GM21526 (cell line): ENCODE measurements at regions not wholly inside any gene's neighbourhood (a gene's known extent, or its start where the extent isn't known, plus 50 kb on each side); places are given as distances from the start of the nearest gene placed in this dataset.
"Not testable (repeated sequence)": the region's sequence is repeated elsewhere in the genome, so short reads cannot be mapped to it uniquely, and the experiment has no call there.

Experiments
- ATAC-seq: cut with Tn5 transposase; IDR thresholded peaks from one replicate; pipeline ENCODE4 v1.9.1; 2021; ENCODE audit warnings: moderate library complexity; ENCODE audit not compliant: unreplicated experiment, low FRiP score

DNA sequence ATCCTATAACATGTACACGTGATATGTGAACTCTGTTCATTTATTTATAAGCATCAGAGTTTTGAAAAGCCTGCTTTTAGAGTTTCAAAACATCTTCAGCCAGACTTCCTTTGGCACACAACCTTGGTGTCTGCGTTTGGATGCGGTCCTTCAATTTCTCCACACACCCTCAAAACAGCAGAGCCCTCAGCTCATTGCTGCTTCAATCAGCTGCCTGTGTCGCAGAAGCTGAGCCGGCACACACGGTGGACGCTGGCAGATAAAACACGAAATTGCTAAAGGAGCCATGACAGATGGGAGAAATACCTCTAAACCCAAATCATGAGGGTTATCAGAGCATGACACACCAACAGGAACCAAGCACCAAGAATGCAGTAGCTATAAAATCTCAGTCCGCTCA, 396.4 kb upstream of the AKR1E2 start:
- no peak for ATAC-seq

DNA sequence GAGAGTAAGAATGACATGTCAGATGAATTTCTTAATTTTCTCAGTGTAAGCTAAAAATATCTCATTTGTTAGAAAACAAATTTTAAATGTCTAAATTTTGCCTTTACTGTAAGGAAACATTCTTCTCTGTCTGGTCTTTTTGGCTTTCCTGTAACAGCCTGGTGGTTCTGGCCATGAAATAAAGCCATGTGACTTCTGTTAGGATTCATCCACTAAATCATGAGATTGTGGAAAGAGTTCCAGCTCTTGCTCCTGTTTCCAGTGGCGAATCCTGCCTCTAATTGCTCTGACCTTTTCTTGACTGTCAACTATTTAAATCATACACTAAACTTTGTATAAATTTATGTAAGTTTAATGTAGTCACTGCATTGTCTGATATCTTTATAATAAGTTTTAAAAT, 398.5 kb upstream of the AKR1E2 start:
- no peak for ATAC-seq

DNA sequence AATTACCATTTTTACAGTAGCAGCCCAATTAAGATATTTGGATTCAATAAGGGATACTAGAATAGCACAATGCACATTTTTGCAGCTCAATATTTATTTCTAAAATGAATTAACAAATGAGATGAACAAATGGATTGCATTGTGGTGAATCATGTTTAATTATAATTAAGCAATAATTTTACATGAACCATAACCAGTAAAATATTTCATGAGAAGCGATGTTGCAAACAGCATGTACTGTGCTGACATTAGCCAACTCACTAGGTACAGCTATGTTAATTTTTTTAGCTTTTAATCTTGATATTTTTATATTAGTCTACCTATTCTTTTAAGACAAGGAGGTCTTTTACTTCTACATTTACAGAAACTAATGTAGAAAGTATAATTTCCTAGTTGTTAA, 399.1 kb upstream of the AKR1E2 start:
- ATAC-seq, result no peak

DNA sequence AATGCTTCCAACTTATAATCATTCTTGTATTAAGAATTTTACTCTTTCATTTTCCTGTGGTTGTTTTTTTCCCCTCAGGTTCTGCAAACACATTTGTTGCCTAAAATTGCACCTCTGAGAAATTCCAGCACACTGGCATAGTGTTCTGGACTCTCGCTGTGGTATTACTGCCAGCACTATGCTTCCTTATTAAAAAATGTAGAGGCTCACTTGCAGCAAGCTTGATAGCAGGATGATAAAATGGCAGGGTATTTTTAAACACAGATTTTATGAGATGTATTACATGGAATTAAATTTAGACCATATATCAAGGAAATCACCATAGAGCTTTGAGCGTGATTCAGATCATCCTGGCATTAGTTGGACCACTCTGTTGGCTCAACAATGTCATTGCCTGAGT, 416.7 kb upstream of the AKR1E2 start:
- no peak for ATAC-seq

DNA sequence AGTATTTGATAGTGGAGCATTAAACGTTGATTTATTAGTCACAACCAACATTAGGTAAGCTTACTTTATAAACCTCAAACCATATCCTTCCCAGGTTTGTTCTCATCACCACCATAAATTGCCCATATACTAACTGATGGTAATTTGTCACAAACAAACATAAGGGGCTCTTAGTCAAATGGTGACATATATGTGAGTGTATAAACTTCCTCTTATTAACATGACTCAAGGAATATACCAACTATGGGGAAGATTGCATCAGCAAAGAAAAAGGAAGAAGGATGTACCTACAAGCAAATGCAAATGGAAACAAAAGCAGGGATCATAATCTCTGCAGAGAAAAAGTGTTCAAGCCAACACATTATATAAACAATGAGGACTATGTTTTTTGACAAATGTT, 418.2 kb upstream of the AKR1E2 start:
- ATAC-seq, result no peak

DNA sequence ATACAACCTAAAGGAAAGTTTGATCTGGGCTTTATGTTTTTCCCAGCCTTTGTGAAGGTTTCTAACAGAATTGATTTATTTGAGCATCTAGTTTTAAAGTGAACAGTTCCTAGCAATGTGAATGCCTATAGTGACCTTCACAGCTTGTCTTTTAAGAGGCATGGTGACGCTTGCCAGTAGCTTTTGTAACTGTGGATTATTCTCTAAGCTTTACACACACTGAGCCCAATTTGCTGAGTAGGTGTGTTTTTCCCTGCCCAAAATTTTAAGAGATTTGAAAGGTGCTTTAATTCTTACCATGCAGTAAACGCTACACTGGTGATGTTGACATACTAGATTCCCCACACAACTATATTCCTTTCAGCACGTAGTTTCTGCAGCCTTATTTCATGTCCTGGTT, 420.2 kb upstream of the AKR1E2 start:
- no peak for ATAC-seq

DNA sequence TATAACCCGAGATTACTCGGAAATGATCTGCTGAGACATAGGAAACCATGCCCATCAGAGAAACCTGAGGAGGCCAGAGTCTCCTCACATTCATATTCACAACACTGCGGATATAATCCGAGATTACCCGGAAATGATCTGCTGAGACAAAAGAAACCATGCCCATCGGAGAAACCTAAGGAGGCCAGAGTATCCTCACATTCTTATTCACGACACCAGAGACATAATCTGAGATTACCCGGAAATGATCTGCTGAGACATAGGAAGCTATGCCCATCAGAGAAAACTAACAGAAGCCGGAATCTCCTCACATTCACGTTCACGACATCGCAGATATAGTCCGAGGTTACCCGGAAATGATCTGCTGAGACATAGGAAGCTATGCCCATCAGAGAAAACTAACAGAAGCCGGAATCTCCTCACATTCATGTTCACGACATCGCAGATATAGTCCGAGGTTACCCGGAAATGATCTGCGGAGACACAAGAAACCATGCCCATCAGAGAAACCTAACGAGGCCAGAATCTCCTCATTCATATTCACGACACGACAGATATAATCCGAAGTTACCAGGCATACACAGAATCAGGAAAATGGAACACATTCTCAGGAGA, 422.3 kb upstream of the AKR1E2 start:
- ATAC-seq, result no peak

DNA sequence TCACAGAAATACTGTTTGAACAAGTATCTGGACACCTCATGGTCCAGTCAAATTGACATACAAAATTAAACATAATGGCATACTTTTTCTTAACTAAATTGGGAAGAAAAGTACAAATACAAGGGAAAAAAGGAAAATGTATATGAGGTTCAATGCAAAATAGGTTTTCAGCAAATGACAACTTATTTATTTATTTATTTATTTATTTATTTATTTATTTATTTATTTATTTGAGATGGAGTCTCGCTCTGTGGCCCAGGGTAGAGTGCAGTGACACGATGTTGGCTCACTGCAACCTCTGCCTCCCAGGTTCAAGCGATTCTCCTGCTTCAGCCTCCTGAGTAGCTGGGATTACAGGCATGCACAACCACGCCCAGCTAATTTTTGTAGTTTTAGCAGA, 424.9 kb upstream of the AKR1E2 start:
- ATAC-seq, result not testable (repeated sequence)

DNA sequence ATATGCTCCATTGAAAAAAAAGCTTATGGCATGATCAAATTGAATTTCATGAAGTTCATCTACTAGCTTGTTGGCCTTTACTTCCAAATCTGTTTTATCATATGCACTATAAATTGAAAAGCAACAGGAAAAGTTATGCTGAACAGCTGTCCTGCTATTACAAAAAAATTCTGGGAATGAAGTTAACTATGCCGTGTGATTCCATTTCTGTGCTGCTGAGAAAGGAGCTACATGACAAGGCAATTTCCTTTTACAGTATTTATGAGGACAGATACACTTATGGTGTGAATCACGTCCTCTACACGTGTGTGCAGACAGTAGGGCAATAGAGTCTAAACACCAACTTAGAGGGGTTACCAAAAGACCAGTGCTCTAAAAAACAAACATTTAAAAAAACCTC, 426.5 kb upstream of the AKR1E2 start:
- ATAC-seq, result no peak

DNA sequence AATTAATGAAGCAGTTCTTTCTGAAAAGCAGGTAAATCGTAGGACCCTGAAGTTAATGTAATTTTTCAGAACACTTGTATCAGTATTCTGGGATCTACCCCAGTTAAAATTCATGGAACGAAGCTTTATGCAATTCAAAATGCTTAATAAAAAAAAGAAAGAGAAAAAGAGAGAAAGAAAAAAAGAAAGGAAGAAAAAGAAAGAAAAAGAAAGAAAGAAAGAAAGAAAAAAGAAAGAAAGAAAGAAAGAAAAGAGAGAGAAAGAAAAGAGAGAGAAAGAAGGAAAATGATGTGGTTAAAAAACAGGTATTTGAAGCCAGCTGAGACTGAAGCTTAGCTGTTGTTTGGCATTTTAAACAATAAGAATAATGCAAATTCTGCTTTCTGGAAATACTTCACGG, 427.4 kb upstream of the AKR1E2 start:
- ATAC-seq, result no peak

DNA sequence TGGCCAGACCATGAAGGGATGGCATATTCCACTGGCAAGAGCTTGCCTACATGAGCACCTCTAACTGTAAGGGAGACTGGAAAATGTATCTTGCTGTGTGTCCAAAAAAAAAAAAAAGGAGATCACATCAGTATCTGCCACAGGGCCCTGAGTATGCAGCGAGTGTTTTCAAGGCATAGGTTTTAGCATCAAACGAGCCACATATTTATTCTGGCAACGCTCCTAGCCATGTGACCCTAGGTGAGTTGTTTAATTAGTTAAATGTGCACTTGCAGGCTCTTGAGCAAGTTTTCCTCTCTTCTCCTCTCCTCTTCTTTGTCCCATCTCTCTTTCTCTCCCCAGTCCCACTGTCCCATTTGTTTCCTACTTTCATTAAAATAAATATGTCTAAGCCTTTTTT, 428.7 kb upstream of the AKR1E2 start:
- ATAC-seq, result no peak

DNA sequence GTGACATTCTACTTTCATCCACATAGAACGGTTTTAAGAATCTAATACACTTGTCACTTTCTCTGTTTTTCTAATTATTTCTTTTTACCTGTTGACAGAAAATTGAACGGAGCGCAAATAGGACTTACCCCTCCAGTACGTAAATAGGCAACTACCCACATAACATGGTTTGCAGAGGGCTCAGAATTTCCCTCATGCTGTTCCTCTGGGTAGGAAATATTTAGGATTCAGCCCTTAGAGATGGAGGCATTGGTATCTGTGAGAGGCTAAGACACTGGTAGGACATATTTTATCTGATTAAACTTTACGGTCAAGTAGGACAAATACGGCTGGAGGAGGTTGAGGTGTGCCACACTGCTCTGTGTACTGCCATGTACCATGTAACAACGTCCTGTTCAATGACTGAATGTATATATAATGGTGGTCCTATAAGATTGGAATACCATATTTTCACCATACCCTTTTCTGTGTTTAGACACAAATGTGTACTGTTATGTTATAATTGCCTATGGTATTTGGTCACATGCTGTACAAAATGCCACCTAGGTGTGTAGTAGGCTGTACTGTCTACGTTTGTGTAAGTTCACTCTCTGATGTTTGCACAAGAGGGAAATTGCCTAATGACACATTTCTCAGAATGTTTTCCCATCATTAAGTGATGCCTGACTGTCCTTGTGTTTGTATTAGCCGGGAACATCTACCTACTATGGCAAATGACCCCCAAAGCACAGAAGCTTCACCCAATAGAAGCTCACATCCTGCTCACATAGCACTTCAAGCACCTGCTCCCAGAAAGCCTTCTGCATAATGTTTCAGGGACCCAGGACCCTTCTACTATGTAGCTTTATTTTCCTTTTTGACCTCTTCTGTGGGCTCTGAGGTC, 429.4 kb upstream of the AKR1E2 start:
- no peak for ATAC-seq

DNA sequence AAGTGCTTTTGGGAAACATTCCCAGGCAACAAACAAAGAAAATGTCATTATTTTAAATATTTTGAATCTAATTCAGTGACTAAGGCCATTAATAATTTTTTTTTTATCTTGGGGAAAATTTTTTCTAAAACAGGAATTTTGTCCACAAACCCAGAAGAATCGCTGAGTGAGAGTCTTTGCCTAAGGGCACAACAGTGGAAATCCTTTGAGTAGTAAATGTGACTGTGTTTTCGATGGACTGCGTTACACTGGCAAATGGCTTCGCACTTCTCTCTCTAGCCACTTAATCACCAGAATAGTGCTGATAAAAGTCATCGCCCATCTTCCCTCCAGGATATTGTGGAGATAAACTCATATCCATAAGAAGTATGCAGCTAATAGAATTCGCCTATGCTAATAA, 430.3 kb upstream of the AKR1E2 start:
- no peak for ATAC-seq

DNA sequence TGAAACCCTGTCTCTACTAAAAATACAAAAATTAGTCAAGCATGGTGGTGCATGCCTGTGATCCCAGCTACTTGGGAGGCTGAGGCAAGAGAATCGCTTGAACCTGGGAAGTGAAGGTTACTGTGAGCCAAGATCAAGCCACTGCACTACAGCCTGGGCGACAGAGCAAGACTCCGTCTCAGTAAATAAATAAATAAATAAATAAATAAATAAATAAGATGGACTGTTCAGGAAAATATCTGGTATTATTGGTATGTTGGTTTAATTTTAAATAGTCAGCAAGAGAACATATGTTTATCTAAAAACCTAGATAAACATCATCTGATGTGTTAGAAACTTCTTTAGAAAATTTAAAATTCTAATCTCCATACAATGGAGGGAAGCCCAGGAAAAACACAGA, 431.6 kb upstream of the AKR1E2 start:
- not testable (repeated sequence) for ATAC-seq

DNA sequence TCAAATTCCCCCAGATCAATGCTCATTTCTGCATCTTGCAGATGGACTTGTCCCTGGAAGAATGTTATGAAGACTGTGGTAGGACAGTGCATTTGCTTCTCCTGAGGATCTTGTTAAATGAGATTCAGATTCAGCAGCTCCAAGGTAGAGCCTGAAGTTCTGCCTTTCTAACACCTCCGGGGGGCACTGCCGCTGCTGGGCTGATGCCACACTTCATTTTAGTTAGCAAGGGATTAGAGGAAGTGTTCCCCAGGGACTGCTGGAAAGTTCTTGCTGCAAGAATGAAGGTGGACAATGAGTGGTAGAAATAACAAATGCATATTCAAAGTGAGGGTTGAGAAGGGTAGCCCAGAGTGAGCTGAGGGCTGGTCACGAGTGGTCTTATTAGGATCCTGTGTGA, 434.3 kb upstream of the AKR1E2 start:
- no peak for ATAC-seq

DNA sequence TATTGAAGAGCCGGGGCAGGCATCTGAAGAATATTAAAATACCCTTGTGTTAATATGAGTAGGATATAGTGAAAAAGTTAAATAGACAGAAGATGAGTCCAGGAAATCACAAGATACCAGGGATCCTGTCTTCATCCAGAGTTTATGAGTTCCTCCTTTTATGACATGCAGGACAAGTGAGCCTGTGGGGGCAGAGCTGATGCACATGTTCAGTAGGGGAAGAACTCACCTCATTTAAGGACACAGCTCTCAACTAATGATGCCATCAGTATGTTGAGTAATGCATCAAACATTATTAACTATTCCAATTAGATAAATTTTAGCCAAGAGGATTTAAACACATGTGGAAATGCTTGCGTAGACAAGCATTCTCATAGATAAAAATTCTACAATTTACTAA, 435.8 kb upstream of the AKR1E2 start:
- no peak for ATAC-seq

DNA sequence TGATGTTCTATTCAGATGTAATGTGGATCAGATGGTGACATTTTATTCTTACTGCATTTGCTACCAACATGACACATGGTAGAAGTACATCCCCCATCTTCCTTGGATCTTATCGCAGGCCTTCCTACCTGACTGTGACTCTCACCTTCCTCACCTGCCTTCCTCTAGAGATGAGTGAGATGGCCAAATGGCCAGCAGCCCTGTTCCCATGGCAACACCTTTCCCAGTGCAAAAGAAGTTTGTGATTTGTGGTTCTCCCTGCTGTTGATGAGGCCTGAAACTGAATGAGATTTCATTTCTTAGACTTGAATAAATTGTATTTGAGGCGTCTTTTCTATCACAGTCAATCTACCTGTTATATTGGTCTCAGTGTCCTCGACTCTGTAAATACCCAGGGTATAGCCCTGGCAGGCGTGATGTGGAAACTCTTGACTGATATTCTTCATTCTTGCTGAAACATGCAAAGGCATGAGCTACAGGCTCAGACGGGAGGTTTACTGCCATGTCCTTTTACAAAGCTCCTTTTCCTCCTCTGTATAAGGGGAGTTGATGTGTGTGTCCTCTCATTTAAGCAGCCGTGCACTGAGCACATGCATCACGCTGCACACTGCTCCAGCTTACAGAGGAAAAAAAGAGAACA, 440.7 kb upstream of the AKR1E2 start:
- ATAC-seq, result no peak

DNA sequence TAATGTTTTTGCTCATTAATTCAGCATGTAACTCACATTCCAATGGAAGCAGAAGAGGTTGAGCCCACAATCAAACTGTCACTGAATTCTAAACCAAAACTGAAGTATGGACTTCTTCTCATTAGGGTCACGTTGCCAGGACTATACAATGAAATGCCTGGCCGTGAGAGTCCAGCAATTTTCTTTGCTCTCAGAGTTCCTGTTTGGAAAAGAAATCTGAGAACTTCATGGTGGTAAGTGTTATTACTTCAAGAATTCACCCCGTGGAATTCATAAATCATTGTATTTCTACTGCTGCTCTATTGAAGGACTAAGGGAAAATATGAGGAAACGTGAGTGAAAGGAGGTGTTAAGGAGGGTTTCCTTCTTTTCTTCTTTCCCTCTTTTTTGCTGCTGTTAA, 441.8 kb upstream of the AKR1E2 start:
- no peak for ATAC-seq

DNA sequence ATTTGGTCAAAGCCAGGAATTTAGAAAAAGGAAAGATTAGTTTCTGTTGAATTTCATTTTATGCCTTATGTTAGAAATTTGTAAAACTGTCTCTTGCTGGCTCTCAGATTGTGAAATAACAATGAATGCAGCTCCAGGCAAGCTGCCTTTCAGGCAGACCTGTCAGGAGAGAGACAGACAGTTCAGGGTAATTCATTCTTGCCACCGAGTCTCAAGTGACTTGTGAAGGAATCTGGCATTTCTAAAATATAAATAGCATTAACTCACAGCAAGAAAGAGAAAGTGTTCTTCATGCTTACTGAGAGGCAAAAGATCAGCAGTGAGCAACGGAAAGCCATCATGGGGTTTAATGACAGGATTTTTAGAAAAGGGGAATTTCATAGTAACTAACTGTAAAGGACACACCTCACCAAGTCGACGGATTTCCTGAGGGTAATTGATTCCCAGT, 442.3 kb upstream of the AKR1E2 start:
- no peak for ATAC-seq

DNA sequence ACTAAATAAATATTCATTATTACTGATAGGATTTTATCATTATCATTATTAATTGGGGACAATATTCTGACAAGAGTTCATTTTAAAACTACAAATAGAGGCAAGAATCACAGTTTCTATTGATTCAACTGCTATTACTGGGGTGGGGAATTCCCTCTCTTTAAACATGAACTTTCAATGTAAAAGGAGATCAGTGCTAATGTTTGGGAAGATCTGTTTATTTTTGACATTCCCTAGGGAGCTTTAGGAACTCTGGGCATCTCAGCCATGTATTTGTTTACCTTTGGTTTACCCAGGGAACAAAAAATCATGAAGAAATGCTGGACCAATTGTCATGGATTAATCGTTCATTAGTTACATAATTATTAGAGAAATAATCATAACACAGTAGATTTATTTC, 443.2 kb upstream of the AKR1E2 start:
- no peak for ATAC-seq

DNA sequence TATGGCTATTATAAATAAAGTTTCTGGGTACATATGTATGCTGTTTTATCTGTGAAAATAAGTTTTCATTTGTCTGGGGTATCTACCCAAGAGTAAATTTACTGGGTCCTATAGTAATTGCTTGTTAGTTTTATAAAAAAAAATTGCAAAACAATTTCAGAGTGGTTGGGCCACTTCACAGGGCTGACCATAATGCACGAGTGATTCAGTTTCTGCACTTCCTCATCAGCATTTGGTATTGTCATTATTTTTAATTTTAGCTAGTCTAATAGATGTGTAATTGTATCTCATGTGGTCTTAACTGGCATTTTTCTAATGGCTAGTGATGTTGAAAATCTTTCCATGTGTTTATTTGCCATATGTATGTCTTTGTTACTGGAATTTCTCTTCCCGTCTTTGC, 452.4 kb upstream of the AKR1E2 start:
- ATAC-seq, result no peak

DNA sequence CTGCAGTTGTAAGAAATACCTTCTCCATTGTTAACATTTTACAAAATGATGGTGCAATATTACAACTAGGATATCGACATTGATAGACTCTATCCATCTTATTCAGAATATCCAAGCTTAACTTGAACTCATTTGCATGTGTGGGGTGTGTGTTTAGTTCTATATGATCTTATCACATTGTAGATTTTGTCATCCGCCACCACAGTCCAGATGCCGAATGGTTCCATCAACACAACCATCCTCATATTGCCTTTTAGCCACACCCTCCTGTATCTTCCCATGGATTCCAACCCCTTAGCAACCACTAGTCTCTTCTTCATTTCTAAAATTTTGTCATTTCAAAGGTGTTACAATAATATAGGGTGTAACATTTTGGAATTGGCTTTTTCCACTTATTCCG, 452.9 kb upstream of the AKR1E2 start:
- no peak for ATAC-seq
